Osteocyte (in vitro differentiated cells): ENCODE measurements at regions not wholly inside any gene's neighbourhood (a gene's known extent, or its start where the extent isn't known, plus 50 kb on each side); places are given as distances from the start of the nearest gene placed in this dataset.

Source experiments
- DNase-seq: peaks from one replicate; pipeline ENCODE4 v3.0.0; 2021; ENCODE audit warnings: mixed read lengths; ENCODE audit not compliant: unreplicated experiment; ENCODE audit errors: extremely low spot score
- H3K27ac Mint-ChIP-seq: one replicate; pipeline ENCODE4 v1.8.0; 2021; ENCODE audit warnings: mild to moderate bottlenecking, mixed read lengths; ENCODE audit not compliant: unreplicated experiment
- H3K27me3 Mint-ChIP-seq: one replicate; pipeline ENCODE4 v1.8.0; 2021; ENCODE audit warnings: mixed read lengths; ENCODE audit not compliant: unreplicated experiment
- H3K36me3 Mint-ChIP-seq: one replicate; pipeline ENCODE4 v1.8.0; 2021; ENCODE audit warnings: mixed read lengths; ENCODE audit not compliant: unreplicated experiment
- H3K4me1 Mint-ChIP-seq: one replicate; pipeline ENCODE4 v1.8.0; 2021; ENCODE audit warnings: mixed read lengths; ENCODE audit not compliant: unreplicated experiment
- H3K4me3 Mint-ChIP-seq: one replicate; pipeline ENCODE4 v1.8.0; 2021; ENCODE audit warnings: mild to moderate bottlenecking, moderate library complexity, mixed read lengths; ENCODE audit not compliant: unreplicated experiment
- H3K9me3 Mint-ChIP-seq: one replicate; pipeline ENCODE4 v1.8.0; 2021; ENCODE audit warnings: mixed read lengths; ENCODE audit not compliant: unreplicated experiment
- CTCF ChIP-seq: fragments of 200-600 bp; sonication (generic); IDR thresholded peaks from 2 replicates; pipeline ENCODE4 v1.5.0; 2021; ENCODE audit warnings: antibody characterized with exemption, mild to moderate bottlenecking, moderate library complexity

DNA sequence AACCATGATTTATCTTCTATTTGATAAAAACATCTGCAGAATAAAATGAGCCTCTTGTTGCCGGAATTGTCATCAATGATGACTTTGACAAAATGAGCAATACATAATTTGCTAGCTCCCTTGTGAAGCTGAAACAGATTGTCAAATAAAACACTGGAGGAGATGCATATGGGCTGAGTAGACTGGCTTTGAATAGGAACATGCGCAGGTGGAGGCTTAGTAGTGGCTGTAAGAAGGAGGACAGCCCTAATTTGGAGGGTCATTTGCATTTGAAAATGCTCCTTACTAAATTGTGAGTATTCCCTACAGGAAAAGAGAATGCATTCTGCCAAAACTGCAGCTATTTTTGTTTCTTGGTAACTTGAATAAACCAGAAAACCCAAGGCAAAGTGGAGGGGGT is 329.1 kb downstream of the PPARGC1A start:
- Mint-ChIP-seq H3K4me3 (no peak overlapping the region), H3K9me3 (peaks cover 4% of the 10 kb centered on the region), H3K27ac (no peak overlapping the region), H3K36me3 (no peaks in the 10 kb centered on the region), H3K4me1 (no peaks in the 10 kb centered on the region), H3K27me3 (no peaks in the 10 kb centered on the region)
- no peak for TF ChIP-seq CTCF
- DNase-seq = no peak

GRCh38 chr4:23558101-23558500 is 331.7 kb downstream of the PPARGC1A start:
- Mint-ChIP-seq H3K27me3 (no peaks in the 10 kb centered on the region), H3K36me3 (no peaks in the 10 kb centered on the region), H3K9me3 (peaks cover 19% of the 10 kb centered on the region), H3K4me1 (no peaks in the 10 kb centered on the region), H3K27ac (no peak overlapping the region), H3K4me3 (no peak overlapping the region)
- DNase-seq = no peak
- no peak for TF ChIP-seq CTCF

GRCh38 chr4:23547601-23548000 is 342.2 kb downstream of the PPARGC1A start:
- Mint-ChIP-seq H3K4me1 (no peaks in the 10 kb centered on the region), H3K36me3 (no peaks in the 10 kb centered on the region), H3K27me3 (peaks cover 2% of the 10 kb centered on the region), H3K27ac (no peak overlapping the region), H3K4me3 (no peak overlapping the region), H3K9me3 (peaks cover 4% of the 10 kb centered on the region)
- TF ChIP-seq CTCF = no peak
- no peak for DNase-seq

GRCh38 chr4:23547096-23547495 is 342.8 kb downstream of the PPARGC1A start:
- Mint-ChIP-seq H3K27ac (no peak overlapping the region), H3K9me3 (peaks cover 4% of the 10 kb centered on the region), H3K36me3 (no peaks in the 10 kb centered on the region), H3K27me3 (peaks cover 2% of the 10 kb centered on the region), H3K4me3 (no peak overlapping the region), H3K4me1 (no peaks in the 10 kb centered on the region)
- no peak for DNase-seq
- no peak for TF ChIP-seq CTCF

GRCh38 chr4:23539969-23540569 is 349.8 kb downstream of the PPARGC1A start:
- Mint-ChIP-seq H3K4me1 (no peaks in the 10 kb centered on the region), H3K4me3 (no peak overlapping the region), H3K27ac (no peak overlapping the region), H3K36me3 (no peaks in the 10 kb centered on the region), H3K27me3 (no peaks in the 10 kb centered on the region), H3K9me3 (peaks cover 16% of the 10 kb centered on the region)
- no peak for DNase-seq
- no peak for TF ChIP-seq CTCF
